B cell (primary cell): ENCODE measurements at regions not wholly inside any gene's neighbourhood (a gene's known extent, or its start where the extent isn't known, plus 50 kb on each side); places are given as distances from the start of the nearest gene placed in this dataset.

Source experiments
- CTCF ChIP-seq: fragments of 200-600 bp; IDR thresholded peaks from one replicate; pipeline ENCODE4 v1.8.0; 2022; ENCODE audit warnings: antibody characterized with exemption, mild to moderate bottlenecking
- EZH2 ChIP-seq: IDR thresholded peaks from 2 replicates; pipeline ENCODE4 v1.6.1; 2012; ENCODE audit warnings: borderline replicate concordance, low read depth, mild to moderate bottlenecking, moderate library complexity, low read length; ENCODE audit not compliant: insufficient read depth, poor library complexity, severe bottlenecking

DNA sequence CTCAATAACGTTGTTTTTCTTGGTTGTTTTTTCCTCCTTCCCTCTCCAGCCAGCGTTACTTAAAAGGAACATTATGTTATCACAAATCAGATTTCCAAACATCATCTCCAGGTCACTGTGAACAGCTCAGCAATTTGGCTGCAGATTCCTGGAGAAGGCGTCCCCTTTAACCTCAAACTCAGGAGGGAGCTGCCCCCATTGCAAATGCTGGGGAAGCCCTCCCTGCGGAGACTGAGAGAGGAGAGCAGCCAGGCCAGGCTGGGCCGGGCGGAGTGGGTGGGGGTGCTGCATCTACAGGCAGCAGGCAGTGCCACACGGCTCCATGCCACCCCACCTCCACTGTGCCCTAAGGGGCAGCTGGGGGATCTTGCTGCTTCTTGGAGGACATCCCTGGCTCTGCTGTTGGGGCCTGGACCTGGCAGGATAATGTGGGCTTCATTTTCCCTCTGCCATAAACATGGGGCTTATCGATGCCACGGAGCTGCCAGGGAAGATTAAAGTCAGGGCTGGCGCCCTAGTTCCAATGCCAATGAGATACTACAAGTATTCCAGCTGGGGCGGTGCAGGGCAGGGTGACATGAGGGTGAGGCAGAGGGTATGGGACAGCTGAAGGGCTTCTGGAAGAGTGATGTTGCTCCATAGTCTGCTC, 148.8 kb downstream of the PJA1 start:
- TF ChIP-seq CTCF = no peak
- TF ChIP-seq EZH2 = no peak
